OCI-LY1 (cell line): ENCODE measurements at regions not wholly inside any gene's neighbourhood (a gene's known extent, or its start where the extent isn't known, plus 50 kb on each side); places are given as distances from the start of the nearest gene placed in this dataset.

Source experiments
- CTCF ChIP-seq: fragments of 200-600 bp; sonication (generic), shearing (Covaris generic); IDR thresholded peaks from 2 replicates; pipeline ENCODE4 v1.5.1; 2017; ENCODE audit warnings: mild to moderate bottlenecking, antibody characterized with exemption, low read length, moderate library complexity, mixed read lengths
- EZH2 ChIP-seq: fragments of 200-600 bp; sonication (generic), shearing (Covaris generic); IDR thresholded peaks from 2 replicates; pipeline ENCODE4 v1.8.0; 2017; ENCODE audit warnings: borderline replicate concordance, mixed run types, mild to moderate bottlenecking, antibody characterized with exemption, low read length, moderate library complexity, mixed read lengths

GRCh38 chr3:72530426-72530825 is 317.8 kb downstream of the SHQ1 start:
- TF ChIP-seq CTCF, result no peak
- no peak for TF ChIP-seq EZH2
